HL-60 (cell line): ENCODE measurements at regions not wholly inside any gene's neighbourhood (a gene's known extent, or its start where the extent isn't known, plus 50 kb on each side); places are given as distances from the start of the nearest gene placed in this dataset.

ENCODE experiments used
- GABPA ChIP-seq: IDR thresholded peaks from 2 replicates; pipeline ENCODE4 v1.6.1; 2012; ENCODE audit warnings: low read depth
- POLR2AphosphoS5 ChIP-seq: IDR thresholded peaks from 2 replicates; pipeline ENCODE4 v1.6.1; 2012; ENCODE audit warnings: low read depth
- TF ChIP-seq, protein P1 (sequence below): IDR thresholded peaks from one replicate; pipeline ENCODE4 v1.5.1; 2011; ENCODE audit warnings: low read length, control low read depth, inconsistent platforms; ENCODE audit not compliant: insufficient read depth

DNA sequence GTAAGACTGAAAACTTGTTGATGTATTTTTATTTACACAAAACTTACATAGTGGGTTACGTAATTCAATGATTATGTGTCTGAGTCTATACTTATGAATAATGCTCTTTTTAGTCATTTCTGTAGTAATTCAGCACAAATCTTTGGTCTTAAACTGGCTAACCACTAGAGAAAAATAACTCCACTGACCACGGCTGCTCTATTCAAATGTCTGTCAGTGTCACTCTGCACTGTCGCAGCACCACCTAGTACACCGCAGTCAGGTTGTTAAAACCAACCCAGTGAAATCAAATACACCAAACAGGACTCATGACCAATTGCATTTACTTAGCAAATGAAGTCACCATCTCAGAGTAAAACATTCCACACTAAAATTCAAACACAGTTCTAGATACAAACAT is 93.5 kb upstream of the CCDC28A start:
- TF ChIP-seq, protein P1, sequence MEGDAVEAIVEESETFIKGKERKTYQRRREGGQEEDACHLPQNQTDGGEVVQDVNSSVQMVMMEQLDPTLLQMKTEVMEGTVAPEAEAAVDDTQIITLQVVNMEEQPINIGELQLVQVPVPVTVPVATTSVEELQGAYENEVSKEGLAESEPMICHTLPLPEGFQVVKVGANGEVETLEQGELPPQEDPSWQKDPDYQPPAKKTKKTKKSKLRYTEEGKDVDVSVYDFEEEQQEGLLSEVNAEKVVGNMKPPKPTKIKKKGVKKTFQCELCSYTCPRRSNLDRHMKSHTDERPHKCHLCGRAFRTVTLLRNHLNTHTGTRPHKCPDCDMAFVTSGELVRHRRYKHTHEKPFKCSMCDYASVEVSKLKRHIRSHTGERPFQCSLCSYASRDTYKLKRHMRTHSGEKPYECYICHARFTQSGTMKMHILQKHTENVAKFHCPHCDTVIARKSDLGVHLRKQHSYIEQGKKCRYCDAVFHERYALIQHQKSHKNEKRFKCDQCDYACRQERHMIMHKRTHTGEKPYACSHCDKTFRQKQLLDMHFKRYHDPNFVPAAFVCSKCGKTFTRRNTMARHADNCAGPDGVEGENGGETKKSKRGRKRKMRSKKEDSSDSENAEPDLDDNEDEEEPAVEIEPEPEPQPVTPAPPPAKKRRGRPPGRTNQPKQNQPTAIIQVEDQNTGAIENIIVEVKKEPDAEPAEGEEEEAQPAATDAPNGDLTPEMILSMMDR = no peak
- no peak for TF ChIP-seq POLR2AphosphoS5
- TF ChIP-seq GABPA = no peak
